Stimulated activated CD8-positive, alpha-beta memory T cell treated with anti-CD3 and anti-CD28 coated beads, Interleukin-12 subunit alpha, Interleukin-12 subunit beta, amount 100 ng/mL, for 4 hours (primary cell): ENCODE measurements at regions not wholly inside any gene's neighbourhood (a gene's known extent, or its start where the extent isn't known, plus 50 kb on each side); places are given as distances from the start of the nearest gene placed in this dataset.
"Not testable (repeated sequence)": the region's sequence is repeated elsewhere in the genome, so short reads cannot be mapped to it uniquely, and the experiment has no call there.

Experiments used
- DNase-seq: peaks from one replicate; pipeline ENCODE4 v3.0.0-alpha.2; 2020; ENCODE audit warnings: low read depth

DNA sequence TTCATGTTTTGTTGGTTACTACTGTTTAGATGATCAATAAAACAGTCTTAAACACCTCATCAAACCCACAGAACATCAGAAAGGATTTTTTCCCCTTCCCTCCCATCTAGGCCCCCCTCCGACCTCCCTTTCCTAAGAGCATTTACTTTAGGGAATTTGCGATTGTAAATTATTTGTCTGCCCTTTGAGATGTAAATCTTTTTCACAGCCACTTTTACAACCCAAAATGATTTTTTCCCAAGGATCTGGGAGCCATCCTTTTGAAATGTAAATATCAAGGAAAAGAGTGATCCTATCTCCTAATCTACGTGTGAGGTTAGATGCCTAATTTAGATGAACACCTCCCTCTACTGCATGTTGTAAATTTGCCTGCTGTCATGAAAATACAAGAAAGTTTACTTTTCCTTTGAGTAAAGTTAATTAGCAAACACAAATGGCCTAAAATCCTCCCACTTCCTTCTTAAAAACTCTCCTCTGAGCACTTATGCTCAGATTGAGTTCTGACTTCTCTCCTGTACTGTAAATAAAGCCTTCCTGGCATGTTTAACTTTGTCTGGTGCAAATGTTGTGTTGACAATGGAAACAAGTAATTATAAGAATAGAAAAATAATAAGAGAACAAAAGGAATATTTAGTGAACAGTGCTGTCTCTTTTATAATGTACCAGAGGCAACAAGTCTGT, 1646.9 kb upstream of the SPRY2 start:
- DNase-seq = no peak

DNA sequence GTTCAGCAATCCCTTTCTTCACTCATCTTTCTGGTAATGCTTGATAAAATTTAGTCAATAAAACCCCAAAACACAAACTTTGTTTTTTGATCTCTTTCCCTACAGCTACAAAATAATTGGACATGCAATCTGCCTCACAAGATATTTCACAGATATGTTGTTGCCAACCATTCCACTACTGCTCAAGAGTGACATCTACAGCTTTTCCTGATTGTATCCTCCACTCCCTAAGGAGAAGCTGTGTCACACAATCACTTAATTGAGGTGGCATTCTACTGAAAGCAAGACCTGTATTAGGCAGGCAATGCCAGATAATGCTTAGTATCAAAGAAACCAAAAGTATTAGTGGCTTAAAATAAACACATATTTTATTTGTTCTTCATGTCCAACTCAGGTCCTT, 1646.2 kb upstream of the SPRY2 start:
- no peak for DNase-seq

DNA sequence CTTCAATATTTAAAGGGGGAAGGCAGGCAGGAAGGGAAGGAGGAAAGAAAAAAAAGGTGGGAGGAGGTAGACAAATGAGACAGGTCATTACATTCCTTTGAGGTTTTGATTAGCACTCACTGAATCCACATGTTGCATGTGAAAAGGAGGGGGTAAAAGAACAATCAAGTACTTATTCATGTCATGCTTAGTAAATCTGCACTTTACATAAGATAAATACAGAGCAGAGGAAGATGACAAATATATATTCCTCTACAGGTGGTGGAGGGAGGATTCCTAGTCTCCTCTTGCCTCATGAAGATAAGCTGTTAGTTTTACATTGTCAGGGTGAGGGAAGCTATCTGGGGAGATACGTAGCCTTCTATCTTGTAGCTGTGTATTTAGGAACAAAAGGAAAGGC, 1645.4 kb upstream of the SPRY2 start:
- no peak for DNase-seq

DNA sequence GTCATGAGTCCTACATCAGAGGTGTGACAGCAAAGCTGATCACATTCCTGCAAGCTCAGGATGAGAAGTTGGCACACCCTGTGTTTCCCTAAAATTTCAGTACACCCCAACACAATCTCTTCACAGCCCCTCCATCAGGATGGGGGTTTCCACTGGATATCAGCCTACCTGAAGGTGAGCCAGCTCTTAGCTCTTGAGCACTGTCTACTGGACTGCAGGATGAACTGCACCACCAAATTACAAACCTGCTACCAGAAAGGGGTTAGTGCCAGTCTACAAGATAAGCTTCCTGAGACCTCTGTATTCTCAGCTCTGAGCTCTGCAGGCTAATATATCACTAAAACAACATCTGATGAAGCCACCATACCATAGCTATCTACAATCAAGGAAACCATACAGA, 1616.2 kb upstream of the SPRY2 start:
- DNase-seq = no peak

DNA sequence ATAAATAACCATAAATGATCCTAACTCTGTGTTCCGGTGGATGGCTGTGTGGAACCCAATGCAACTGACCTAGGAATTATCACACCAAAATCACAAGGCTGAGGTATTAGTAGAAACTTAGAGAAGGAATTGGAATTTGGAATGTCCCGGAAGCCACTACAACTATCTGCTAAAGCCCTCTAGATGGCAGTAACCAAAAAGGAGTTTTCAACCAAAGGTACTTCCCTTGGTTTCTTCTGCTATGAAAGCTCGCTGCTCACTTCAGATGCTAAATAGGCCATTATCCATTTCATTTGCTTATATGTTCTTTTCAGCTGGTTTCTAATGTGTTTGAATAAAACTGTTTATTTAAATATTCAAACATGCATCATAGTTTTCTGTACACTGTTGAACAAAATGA, 1589.1 kb upstream of the SPRY2 start:
- no peak for DNase-seq

DNA sequence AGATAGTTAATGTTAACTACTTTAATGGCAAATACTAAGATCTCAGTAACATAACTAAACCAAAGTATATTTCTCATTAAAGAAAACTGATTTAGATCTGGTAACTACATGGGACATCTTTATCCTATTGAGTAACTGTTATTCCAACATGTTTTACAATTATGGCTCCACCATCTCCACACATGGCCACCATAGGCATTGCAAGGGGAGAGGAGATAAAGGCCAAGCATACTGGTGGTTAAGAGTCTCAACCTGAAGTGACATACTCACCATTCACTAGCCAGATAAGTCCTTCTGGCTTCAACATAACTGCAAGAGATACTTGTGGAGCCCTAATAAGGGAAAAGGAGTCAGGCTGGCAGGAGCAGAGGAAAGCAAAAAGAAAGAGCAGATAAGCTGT, 1586.4 kb upstream of the SPRY2 start:
- DNase-seq = no peak

DNA sequence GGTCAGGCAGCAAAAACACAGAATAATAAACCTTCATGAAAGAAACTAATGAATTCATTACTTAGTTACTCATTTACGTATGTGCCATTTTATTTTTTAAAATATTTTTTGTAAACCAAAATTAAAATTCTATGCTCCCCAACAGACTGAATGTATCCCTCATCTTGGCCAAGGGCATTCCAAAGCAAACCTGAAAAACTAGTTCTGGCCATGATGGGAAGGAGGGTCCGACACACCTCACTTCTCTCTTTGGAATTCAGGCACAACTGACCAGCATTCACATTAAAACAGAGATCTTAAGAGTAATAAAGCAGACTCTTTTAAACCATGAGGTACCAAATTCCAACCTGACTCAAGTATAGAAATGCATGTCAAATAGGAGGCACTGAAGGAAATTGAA, 1576.9 kb upstream of the SPRY2 start:
- no peak for DNase-seq

DNA sequence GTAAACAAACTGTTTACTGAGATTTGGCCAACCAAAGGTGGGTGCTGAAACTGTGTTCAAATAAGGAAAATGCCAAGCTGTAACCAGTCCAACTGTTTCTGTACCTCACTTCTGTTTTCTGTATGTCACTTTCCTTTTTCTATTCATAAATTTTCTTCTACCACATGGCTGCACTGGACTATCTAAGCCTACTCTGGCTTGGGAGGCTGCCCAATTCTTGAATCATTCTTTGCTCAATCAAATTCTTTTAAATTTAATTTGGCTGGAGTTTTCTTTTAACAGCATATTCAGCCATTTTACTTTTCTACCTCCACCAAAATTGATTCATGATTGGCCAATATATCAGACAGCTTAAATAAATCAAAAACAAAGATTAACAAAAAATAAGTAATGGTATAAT, 1575.5 kb upstream of the SPRY2 start:
- no peak for DNase-seq

DNA sequence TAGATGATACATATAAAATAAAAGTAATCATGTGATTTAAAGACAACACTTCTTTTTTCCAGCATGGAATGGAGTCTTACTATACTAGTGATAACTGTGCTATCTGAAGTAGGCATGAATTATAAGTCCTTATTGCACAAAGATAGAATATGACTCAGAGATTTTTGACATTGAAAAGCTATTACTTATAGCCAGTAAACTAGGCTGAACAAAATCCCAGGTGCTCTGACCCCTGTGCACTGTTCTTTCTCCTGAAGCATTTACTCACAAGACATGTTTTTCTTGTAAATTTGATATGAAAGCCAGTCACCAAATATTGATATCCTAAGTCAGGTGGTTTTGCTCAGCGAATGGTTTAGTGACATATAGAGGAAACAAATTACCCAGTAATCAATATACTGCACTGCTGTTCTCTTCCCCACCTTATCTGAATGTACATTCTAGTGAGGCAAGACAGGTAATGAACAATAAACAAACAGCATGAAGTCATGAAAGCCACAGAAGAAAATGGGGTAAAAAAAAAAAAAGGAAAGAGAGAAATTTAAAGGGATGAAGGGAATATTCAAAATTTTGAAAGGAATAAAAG, 1567.0 kb upstream of the SPRY2 start:
- DNase-seq = no peak

DNA sequence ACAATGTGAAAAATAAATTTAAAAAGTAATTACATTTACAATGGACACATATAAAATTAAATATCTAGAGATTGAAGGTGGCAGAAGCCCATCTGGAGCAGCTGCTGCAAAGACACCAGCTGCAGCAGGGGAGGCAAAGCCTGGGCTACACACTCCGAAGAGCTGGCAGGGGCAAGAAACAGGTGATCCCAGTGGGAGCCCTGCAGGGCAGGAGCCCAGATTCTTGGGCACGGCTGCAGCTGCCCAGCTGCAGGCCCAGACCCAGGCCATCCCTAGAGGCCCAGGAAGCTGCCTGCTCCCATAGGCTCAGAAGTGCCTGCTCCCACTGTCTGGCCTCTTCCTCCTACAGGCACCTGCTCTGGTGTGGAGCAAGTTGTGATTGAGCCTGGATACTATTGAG, 1547.9 kb upstream of the SPRY2 start:
- no peak for DNase-seq

DNA sequence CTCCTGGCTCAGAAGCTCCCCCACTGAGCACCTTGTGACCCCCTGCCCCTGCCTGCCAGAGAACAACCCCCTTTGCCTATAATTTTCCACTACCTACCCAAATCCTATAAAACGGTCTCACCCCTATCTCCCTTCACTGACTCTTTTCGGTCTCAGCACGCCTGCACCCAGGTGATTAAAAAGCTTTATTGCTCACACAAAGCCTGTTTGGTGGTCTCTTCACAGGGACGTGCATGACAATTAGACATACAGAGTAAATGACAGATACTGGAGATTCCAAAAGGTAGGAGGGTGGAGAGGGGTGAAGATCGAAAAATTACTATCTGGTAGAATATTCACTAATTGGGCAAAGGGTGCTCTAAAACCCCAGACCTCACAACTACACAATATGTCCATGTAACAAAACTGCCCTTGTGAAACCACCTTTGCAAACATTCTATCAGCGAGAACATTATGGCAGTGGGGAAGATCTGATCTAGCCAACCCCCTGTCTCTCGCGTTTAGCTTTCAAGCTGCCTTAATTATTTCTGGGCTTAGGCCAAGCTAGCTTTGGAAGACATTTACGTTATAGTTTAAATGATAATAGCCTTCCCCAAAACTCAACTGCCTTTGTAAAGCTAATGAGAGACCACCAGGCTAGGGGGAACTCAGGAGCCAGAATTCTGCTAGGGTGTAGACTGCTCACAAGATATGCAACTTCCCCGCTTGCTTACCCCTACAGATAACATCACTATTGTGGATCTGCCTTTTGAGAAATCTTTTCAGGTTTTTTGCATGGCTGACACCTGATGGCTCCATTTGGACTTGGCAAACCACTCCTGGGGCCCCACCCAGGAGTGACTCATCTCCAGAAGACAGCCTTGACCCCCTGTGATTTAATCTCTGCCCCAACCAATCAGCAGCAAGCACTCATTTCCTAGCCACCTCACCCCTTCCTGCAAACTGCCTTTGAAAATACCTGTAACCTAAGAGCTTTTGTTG, 1534.0 kb upstream of the SPRY2 start:
- DNase-seq = no peak

DNA sequence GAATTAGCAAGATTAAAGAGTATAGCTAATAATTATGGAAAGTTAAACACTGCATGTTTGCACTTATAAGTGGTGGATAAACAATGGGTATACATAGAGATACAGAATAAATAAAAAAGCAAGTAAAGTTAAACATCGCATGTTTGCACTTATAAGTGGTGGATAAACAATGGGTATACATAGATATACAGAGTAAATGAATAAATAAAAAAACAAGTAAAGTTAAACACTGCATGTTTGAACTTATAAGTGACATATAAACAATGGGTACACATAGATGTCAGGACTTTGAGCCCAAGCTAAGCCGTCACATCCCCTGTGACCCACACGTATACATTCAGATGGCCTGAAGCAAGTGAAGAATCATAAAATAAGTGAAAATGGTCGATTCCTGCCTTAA, 1533.3 kb upstream of the SPRY2 start:
- DNase-seq = no peak

DNA sequence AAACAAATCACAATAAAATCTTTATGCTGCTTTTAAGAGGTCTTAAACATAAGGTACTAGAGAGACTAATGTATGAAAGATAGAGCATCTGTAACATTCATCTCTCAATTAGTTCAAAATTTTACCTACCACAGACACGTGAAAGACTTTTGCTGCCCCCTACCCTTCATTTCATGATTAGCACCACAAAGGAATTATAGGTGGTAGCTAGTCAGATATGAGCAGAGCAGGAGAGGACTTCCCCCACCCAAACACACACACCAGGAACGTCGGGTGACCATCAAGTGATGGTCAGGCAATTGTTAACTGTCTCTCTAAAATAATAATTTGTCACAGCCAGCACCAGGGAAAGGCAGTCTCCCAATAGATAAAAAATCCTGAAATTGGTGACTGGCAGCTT, 1531.7 kb upstream of the SPRY2 start:
- DNase-seq = no peak

DNA sequence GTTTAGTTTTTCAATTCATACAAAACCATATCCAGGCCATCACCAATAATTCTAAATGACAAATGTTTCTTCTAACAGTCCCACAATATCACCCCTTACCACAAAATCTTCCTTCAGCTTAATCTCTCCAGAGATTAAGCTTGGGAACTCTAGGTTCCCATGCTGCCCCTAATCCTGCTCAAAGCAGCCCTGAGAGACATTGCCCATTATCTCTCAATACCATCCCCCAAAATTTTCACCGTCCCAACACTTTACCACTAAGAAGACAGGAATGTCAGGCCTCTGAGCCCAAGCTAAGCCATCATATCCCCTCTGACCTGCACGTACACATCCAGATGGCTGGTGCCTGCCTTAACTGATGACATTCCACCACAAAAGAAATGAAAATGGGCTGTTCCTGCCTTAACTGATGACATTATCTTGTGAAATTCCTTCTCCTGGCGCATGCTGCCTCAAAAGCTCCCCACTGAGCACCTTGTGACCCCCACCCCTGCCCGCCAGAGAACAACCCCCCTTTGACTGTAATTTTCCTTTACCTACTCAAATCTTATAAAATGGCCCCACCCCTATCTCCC, 1530.9 kb upstream of the SPRY2 start:
- DNase-seq = not testable (repeated sequence)

DNA sequence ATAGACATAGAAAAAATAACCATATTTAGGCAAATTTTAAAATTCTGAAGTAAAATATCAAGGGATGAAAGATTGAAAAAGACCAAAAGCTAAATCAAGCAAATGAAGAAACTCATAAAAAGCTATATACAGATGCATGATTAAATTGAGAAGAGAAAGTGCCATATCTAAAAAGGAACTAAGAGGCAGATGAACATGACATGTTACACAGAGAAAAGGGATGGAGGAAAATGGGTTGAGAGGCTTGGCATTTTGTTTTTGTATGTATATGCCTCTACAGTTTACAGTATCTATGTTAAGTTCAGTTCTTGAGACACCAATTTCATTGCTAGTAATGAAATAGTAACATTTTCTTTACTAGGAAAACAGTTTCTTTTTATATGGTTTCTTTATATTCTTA, 1507.4 kb upstream of the SPRY2 start:
- no peak for DNase-seq

DNA sequence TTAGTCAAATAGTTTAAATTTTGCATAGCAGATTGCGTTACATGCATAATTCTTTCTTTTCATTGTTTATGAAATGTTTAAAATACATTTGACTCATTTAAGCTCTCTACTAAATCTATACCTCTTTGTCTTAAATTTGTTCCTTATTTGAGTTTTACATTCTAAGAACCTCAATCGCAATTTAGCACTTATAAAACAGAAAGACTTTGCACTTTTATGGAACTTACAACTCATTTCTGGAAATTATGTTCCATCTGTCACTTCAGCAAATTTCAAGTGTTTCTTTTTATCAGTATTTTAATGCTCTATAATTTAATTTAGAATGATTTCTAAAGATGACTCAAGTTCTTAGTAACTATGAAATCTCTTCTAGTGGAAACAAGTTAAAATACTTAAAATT, 1505.8 kb upstream of the SPRY2 start:
- DNase-seq = no peak

DNA sequence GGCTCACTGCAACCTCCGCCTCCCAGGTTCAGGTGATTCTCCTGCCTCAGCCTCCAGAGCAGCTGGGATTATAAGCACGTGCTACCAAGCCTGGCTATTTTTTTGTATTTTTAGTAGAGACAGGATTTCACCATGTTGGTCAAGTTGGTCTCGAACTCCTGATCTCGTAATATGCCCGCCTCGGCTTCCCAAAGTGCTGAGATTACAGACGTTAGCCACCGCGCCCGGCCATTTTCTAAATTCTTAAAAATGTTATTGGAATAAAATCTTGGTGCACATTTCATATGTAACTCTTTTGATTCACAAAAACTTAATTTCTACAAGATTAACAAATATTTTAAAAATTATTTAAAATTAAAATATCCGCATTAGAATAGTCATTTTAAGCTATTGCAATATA, 1480.3 kb upstream of the SPRY2 start:
- DNase-seq = no peak

DNA sequence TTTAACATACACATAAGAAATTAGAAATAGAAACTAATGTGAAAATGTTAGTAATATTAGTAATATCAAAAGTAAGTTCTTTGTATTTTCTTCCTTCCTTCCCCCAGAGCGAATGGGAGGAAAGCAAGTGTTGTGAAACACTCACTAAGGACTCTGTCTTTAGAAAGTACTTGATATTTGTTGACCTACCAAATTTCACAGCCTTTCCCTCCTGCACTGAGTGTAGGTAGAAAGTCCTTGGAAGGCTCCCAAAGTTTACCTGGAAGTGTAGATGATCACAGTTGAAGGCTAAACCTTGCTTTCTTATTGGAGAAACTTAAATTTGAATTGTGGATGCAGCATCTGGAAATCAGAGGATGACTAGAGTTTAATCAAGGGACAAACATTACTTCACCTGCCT, 1459.5 kb upstream of the SPRY2 start:
- no peak for DNase-seq

DNA sequence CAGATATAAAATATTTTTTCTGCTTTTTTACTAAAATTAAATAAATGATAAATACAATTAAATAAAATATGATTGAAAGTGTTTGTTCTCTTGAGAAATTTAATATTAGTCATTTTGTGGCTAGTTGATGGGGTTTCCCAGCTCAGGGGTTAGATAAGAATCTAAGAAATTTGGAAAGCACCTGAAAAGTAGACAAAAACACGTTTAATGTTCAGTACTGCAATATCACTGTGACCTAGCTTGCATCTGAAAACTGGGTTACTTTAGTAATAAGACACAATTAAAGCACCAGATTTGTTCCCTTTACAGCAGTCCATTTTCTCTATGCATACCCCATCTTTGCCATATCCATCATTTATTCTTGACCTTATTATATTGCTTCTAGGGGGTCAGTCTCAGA, 1454.8 kb upstream of the SPRY2 start:
- DNase-seq = no peak

DNA sequence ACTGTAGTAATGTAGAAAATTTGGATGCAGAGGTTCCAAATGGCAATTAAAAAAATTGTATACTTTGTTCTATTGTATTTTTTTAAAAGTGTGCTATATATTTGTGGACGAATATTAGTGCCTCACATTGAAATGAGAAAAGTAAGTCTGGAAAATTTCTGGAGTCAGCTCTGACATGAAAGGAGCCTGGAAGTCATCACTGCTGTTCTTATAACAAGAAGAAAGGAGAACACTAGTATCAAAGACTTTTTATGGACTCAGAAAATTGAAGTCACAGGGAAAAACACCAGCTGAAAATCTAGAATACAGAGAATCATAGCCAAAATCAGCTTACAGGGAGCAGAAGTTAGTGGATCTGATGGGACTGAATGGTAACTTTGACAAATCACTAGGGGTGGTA, 1450.7 kb upstream of the SPRY2 start:
- no peak for DNase-seq

DNA sequence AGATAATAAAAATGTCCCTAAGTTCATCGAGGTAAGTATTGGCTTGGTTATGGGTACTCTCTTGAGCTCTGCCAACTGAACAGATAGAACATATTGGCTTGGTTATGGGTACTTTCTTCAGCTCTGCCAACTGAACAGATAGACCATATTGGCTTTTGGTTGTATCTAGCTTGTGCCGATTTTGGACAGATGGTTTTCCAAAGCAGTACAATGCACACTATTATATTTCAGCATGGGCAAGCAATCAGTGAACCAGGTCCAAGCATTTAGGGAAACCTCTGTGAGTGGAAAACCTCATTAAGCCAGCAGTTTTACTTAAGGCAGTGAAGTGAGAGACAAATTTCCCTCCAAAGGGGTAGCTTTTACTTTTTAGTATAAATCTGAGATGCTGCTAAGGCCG, 1440.5 kb upstream of the SPRY2 start:
- DNase-seq = no peak

DNA sequence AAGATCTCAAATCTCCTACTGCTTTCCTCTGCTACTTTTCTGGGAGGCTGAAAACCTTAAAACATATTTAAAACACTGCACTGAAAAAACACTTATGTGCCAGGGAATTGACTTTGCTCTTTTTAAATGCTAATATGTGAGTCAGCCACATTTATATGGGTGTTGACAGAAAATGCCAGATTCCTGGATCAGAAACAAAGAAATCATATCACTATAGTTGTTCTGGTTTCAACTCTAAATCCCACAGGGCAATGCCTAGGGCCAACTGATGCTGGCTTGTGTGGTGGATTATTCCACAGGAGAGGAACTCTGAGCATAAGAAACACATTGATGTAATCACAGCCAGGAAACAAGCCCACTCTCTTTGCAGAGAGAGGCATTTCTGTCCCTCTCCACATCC, 1439.0 kb upstream of the SPRY2 start:
- no peak for DNase-seq

DNA sequence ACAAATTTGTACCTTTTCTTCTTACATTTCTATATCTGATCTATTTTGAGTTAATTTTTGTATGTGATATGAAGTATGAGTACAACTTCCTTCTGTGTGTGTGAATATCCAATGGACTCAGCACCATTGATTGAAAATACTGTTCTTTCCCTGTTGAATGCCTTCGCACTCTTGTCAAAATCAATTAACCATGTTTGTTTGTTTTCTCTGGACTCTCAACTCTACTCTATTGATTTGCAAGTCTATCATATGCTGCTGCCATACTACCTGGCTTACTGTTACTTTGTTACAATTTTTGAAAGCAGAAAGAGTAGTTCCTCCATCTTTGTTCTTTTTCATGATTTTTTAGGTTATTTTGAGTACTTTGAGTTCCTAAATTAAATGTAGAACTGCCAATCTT, 1437.4 kb upstream of the SPRY2 start:
- no peak for DNase-seq
